ENCODE measurements at regions not wholly inside any gene's neighbourhood (a gene's known extent, or its start where the extent isn't known, plus 50 kb on each side); places are given as distances from the start of the nearest gene placed in this dataset.

GRCh38 chr19:32010071-32010470 is 335.3 kb upstream of the ZNF507 start:
- H3K4me1 Mint-ChIP-seq: no peaks in the 10 kb centered on the region
- DNase-seq (ENCODE audit: low spot score in 2 of 2): no peak

GRCh38 chr19:32012206-32012605 is 333.2 kb upstream of the ZNF507 start:
- no peak for ATAC-seq
- no peaks in the 10 kb centered on the region for H3K4me1 Mint-ChIP-seq
- H3K36me3 Mint-ChIP-seq: no peaks in the 10 kb centered on the region
- no peak for DNase-seq (ENCODE audit: low spot score in 2 of 2)
- H3K27ac Mint-ChIP-seq: no peak overlapping the region
- H3K4me3 Mint-ChIP-seq: no peak overlapping the region
- H3K9me3 Mint-ChIP-seq: peaks cover 3% of the 10 kb centered on the region

More at GRCh38 chr19:32010071-32010470, 335.3 kb upstream of the ZNF507 start:
- Mint-ChIP-seq H3K9me3 (no peaks in the 10 kb centered on the region), H3K27ac (no peak overlapping the region), H3K36me3 (no peaks in the 10 kb centered on the region), H3K4me3 (no peak overlapping the region)
- ATAC-seq: no peak

- ATAC-seq (no peak), DNase-seq (ENCODE audit: low spot score in 2 of 2) (no peak)
- Mint-ChIP-seq H3K36me3 (no peaks in the 10 kb centered on the region), H3K9me3 (peaks cover 3% of the 10 kb centered on the region), H3K27ac (no peak overlapping the region), H3K4me3 (no peak overlapping the region), H3K4me1 (no peaks in the 10 kb centered on the region)
These were observed 332.4 kb upstream of the ZNF507 start for GRCh38 chr19:32012886-32013631.

GRCh38 chr19:32017176-32017953 is 328.0 kb upstream of the ZNF507 start:
- H3K9me3 Mint-ChIP-seq: peaks cover 11% of the 10 kb centered on the region
- no peak overlapping the region for H3K4me3 Mint-ChIP-seq
- no peaks in the 10 kb centered on the region for H3K4me1 Mint-ChIP-seq
- no peaks in the 10 kb centered on the region for H3K36me3 Mint-ChIP-seq
- H3K27ac Mint-ChIP-seq: no peak overlapping the region
- DNase-seq (ENCODE audit: low spot score in 2 of 2) (no peak), ATAC-seq (no peak)

- no peak overlapping the region for H3K27ac Mint-ChIP-seq
- H3K9me3 Mint-ChIP-seq: peaks cover 11% of the 10 kb centered on the region
- H3K36me3 Mint-ChIP-seq: no peaks in the 10 kb centered on the region
- H3K4me1 Mint-ChIP-seq: no peaks in the 10 kb centered on the region
- no peak for ATAC-seq
- no peak for DNase-seq (ENCODE audit: low spot score in 2 of 2)
- no peak overlapping the region for H3K4me3 Mint-ChIP-seq
These were observed 327.4 kb upstream of the ZNF507 start for GRCh38 chr19:32018014-32018413.

- DNase-seq (ENCODE audit: low spot score in 2 of 2) (no peak), ATAC-seq (no peak)
- no peaks in the 10 kb centered on the region for H3K4me1 Mint-ChIP-seq
- H3K4me3 Mint-ChIP-seq: no peak overlapping the region
- no peak overlapping the region for H3K27ac Mint-ChIP-seq
- H3K9me3 Mint-ChIP-seq: peaks cover 15% of the 10 kb centered on the region
- H3K36me3 Mint-ChIP-seq: no peaks in the 10 kb centered on the region
These were observed 324.9 kb upstream of the ZNF507 start for GRCh38 chr19:32020538-32020937.

- no peaks in the 10 kb centered on the region for H3K4me1 Mint-ChIP-seq
- DNase-seq (ENCODE audit: low spot score in 2 of 2) (no peak), ATAC-seq (no peak)
- H3K36me3 Mint-ChIP-seq: no peaks in the 10 kb centered on the region
- peaks cover 24% of the 10 kb centered on the region for H3K9me3 Mint-ChIP-seq
- no peak overlapping the region for H3K27ac Mint-ChIP-seq
- no peak overlapping the region for H3K4me3 Mint-ChIP-seq
These were observed 323.3 kb upstream of the ZNF507 start for GRCh38 chr19:32022044-32022640.

- Mint-ChIP-seq H3K4me1 (no peaks in the 10 kb centered on the region), H3K36me3 (no peaks in the 10 kb centered on the region), H3K9me3 (peaks cover 24% of the 10 kb centered on the region), H3K4me3 (no peak overlapping the region), H3K27ac (no peak overlapping the region)
- no peak for DNase-seq (ENCODE audit: low spot score in 2 of 2)
- ATAC-seq: no peak
These were observed 322.5 kb upstream of the ZNF507 start for GRCh38 chr19:32022731-32023563.

- no peaks in the 10 kb centered on the region for H3K36me3 Mint-ChIP-seq
- H3K9me3 Mint-ChIP-seq: peaks cover 22% of the 10 kb centered on the region
- DNase-seq (ENCODE audit: low spot score in 2 of 2) (no peak), ATAC-seq (no peak)
- H3K27ac Mint-ChIP-seq: no peak overlapping the region
- H3K4me3 Mint-ChIP-seq: no peak overlapping the region
- H3K4me1 Mint-ChIP-seq: no peaks in the 10 kb centered on the region
These were observed 321.9 kb upstream of the ZNF507 start for GRCh38 chr19:32023564-32023832.

- Mint-ChIP-seq H3K27ac (no peak overlapping the region), H3K36me3 (no peaks in the 10 kb centered on the region), H3K4me3 (no peak overlapping the region), H3K4me1 (no peaks in the 10 kb centered on the region), H3K9me3 (peaks cover 16% of the 10 kb centered on the region)
- no peak for DNase-seq (ENCODE audit: low spot score in 2 of 2)
- ATAC-seq: no peak
These were observed 316.2 kb upstream of the ZNF507 start for GRCh38 chr19:32029235-32029634.

- no peaks in the 10 kb centered on the region for H3K4me1 Mint-ChIP-seq
- no peak overlapping the region for H3K27ac Mint-ChIP-seq
- no peak for ATAC-seq
- no peaks in the 10 kb centered on the region for H3K36me3 Mint-ChIP-seq
- H3K4me3 Mint-ChIP-seq: no peak overlapping the region
- H3K9me3 Mint-ChIP-seq: no peaks in the 10 kb centered on the region
- no peak for DNase-seq (ENCODE audit: low spot score in 2 of 2)
These were observed 312.8 kb upstream of the ZNF507 start for GRCh38 chr19:32032561-32032960.

- no peak overlapping the region for H3K4me3 Mint-ChIP-seq
- no peaks in the 10 kb centered on the region for H3K4me1 Mint-ChIP-seq
- H3K27ac Mint-ChIP-seq: no peak overlapping the region
- no peak for ATAC-seq
- DNase-seq (ENCODE audit: low spot score in 2 of 2): no peak
- no peaks in the 10 kb centered on the region for H3K36me3 Mint-ChIP-seq
- H3K9me3 Mint-ChIP-seq: no peaks in the 10 kb centered on the region
These were observed 309.8 kb upstream of the ZNF507 start for GRCh38 chr19:32035626-32036025.

GRCh38 chr19:32038021-32038920 is 307.1 kb upstream of the ZNF507 start:
- DNase-seq (ENCODE audit: low spot score in 2 of 2) (no peak), ATAC-seq (no peak)
- Mint-ChIP-seq H3K36me3 (no peaks in the 10 kb centered on the region), H3K27ac (no peak overlapping the region), H3K4me1 (no peaks in the 10 kb centered on the region), H3K9me3 (no peaks in the 10 kb centered on the region), H3K4me3 (no peak overlapping the region)

GRCh38 chr19:32038961-32039360 is 306.4 kb upstream of the ZNF507 start:
- DNase-seq (ENCODE audit: low spot score in 2 of 2): no peak
- ATAC-seq: no peak
- Mint-ChIP-seq H3K36me3 (no peaks in the 10 kb centered on the region), H3K4me1 (no peaks in the 10 kb centered on the region), H3K27ac (no peak overlapping the region), H3K4me3 (no peak overlapping the region), H3K9me3 (no peaks in the 10 kb centered on the region)
